DND-41 (cell line): ENCODE measurements at regions not wholly inside any gene's neighbourhood (a gene's known extent, or its start where the extent isn't known, plus 50 kb on each side); places are given as distances from the start of the nearest gene placed in this dataset.

ENCODE experiments used
- ATAC-seq: fragments of 200-7000 bp; cut with Tn5 transposase; 3 replicates; pipeline ENCODE4 v1.9.1; 2021; ENCODE audit warnings: low read depth; ENCODE audit not compliant: insufficient read depth
- DNase-seq: peaks from one replicate; pipeline ENCODE4 v3.0.0-alpha.2; 2020
- H2AFZ ChIP-seq: 2 replicates; pipeline ENCODE4 v1.6.0; 2012; ENCODE audit warnings: low read depth, low read length
- H3K27ac ChIP-seq: 2 replicates; pipeline ENCODE4 v1.5.1; 2012; ENCODE audit warnings: low read length, inconsistent platforms
- H3K27me3 ChIP-seq: fragments of 200-600 bp; sonication (generic); 2 replicates; pipeline ENCODE4 v1.6.0; 2012; ENCODE audit warnings: low read length, mild to moderate bottlenecking, inconsistent platforms; ENCODE audit not compliant: insufficient read depth, poor library complexity
- H3K36me3 ChIP-seq: 2 replicates; pipeline ENCODE4 v1.5.1; 2012; ENCODE audit warnings: low read length, inconsistent platforms; ENCODE audit not compliant: insufficient read depth
- H3K4me1 ChIP-seq: 2 replicates; pipeline ENCODE4 v1.5.1; 2012; ENCODE audit warnings: mild to moderate bottlenecking, low read length; ENCODE audit not compliant: insufficient read depth
- H3K4me2 ChIP-seq: 2 replicates; pipeline ENCODE4 v1.6.0; 2012; ENCODE audit warnings: mild to moderate bottlenecking, moderate library complexity, low read length, inconsistent platforms; ENCODE audit not compliant: insufficient read depth
- H3K4me3 ChIP-seq, 2 experiments: fragments of 200-600 bp in 1 of 2; shearing (Covaris generic) in 1 of 2; 2 replicates each; pipeline ENCODE4 v1.5.1; 2012 to 2016; ENCODE audit warnings: inconsistent platforms in 2 of 2, low read length in 2 of 2, mild to moderate bottlenecking in 2 of 2, low read depth in 1 of 2, moderate library complexity in 1 of 2
- H3K79me2 ChIP-seq: 2 replicates; pipeline ENCODE4 v1.6.0; 2012; ENCODE audit warnings: low read length, inconsistent platforms; ENCODE audit not compliant: insufficient read depth
- H3K9ac ChIP-seq: 2 replicates; pipeline ENCODE4 v1.6.0; 2012; ENCODE audit warnings: low read depth, mild to moderate bottlenecking, inconsistent platforms, low read length, moderate library complexity
- H3K9me3 ChIP-seq: 2 replicates; pipeline ENCODE4 v1.5.1; 2012; ENCODE audit warnings: low read length, moderate library complexity, mild to moderate bottlenecking, inconsistent platforms; ENCODE audit not compliant: insufficient read depth, severe bottlenecking
- H4K20me1 ChIP-seq: 2 replicates; pipeline ENCODE4 v1.6.0; 2012; ENCODE audit warnings: low read length; ENCODE audit not compliant: insufficient read depth
- CTCF ChIP-seq: IDR thresholded peaks from 2 replicates; pipeline ENCODE4 v1.5.1; 2012; ENCODE audit warnings: borderline replicate concordance, low read length, moderate library complexity, mild to moderate bottlenecking; ENCODE audit not compliant: poor library complexity, severe bottlenecking; ENCODE audit errors: extremely low read depth
- EZH2 ChIP-seq: IDR thresholded peaks from 3 replicates; pipeline ENCODE4 v1.6.1; 2012; ENCODE audit warnings: borderline replicate concordance, low read depth, mild to moderate bottlenecking, moderate library complexity, low read length, inconsistent platforms; ENCODE audit not compliant: severe bottlenecking

DNA sequence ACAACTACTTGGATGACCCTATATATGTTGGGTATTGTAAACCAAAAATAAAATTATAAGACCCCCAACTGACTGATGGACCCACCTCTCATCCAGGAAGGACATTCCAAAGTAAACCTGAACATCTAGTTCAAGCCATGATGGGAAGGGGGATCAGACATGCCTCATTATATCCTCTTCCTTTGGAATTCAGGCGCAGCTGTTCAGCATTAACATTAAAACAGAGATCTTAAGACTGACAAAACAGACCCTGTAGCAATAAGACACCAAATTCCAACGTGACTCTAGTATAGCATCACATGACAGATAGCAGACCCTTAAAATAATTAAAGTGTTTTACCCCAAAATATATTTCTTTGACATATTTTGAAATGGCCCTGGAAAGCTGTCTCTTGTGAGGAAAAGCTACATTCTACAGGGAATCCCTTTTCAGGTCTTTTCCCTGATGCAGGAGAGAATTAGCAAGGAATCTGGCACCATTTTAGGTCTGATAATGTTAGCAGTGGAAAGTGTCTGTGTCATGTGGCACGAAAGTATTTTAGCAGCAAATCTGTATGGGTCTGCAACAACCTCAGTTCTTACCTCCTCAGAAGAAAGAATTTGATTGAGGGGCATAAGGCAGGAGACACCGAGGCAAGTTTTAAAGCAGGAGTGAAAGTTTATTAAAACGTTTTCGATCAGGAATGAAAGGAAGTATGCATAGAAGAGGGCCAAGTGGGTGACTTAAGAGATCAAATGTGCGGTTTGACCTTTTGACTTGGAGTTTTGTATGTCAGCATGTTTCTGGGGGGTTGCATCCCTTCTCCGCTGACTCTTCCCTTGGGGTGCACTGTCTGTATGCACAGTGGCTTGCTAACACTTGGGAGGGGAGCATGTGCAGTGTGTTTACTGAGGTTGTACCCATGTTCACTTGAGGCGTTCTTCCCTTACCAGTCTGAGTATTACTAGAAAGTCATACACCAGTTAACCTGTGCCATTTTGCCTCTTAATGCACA lies 236.6 kb upstream of the PPP1R3A start:
- Histone ChIP-seq H3K9ac (no peak overlapping the region), H3K27me3 (no peaks in the 10 kb centered on the region), H4K20me1 (no peaks in the 10 kb centered on the region), H3K4me1 (peaks cover 5% of the 10 kb centered on the region; the same call in 1 of the 2 replicates), H3K79me2 (no peaks in the 10 kb centered on the region), H3K9me3 (no peaks in the 10 kb centered on the region), H3K4me3 (no peak overlapping the region), H3K4me2 (no peak overlapping the region), H3K27ac (no peak overlapping the region), H3K36me3 (no peaks in the 10 kb centered on the region), H2AFZ (no peak overlapping the region)
- ATAC-seq (no peak), DNase-seq (no peak)
- TF ChIP-seq CTCF, result no peak
- no peak for TF ChIP-seq EZH2

GRCh38 chr7:114153700-114154099 lies 234.9 kb upstream of the PPP1R3A start:
- Histone ChIP-seq H3K9me3 (no peaks in the 10 kb centered on the region), H3K4me1 (peaks cover 5% of the 10 kb centered on the region; the same call in 1 of the 2 replicates), H3K4me3 (no peak overlapping the region), H3K9ac (no peak overlapping the region), H3K27me3 (no peaks in the 10 kb centered on the region), H3K4me2 (no peak overlapping the region), H3K27ac (no peak overlapping the region), H3K36me3 (no peaks in the 10 kb centered on the region), H3K79me2 (no peaks in the 10 kb centered on the region), H4K20me1 (no peaks in the 10 kb centered on the region), H2AFZ (no peak overlapping the region)
- TF ChIP-seq EZH2, result no peak
- no peak for TF ChIP-seq CTCF
- DNase-seq (no peak), ATAC-seq (no peak)

DNA sequence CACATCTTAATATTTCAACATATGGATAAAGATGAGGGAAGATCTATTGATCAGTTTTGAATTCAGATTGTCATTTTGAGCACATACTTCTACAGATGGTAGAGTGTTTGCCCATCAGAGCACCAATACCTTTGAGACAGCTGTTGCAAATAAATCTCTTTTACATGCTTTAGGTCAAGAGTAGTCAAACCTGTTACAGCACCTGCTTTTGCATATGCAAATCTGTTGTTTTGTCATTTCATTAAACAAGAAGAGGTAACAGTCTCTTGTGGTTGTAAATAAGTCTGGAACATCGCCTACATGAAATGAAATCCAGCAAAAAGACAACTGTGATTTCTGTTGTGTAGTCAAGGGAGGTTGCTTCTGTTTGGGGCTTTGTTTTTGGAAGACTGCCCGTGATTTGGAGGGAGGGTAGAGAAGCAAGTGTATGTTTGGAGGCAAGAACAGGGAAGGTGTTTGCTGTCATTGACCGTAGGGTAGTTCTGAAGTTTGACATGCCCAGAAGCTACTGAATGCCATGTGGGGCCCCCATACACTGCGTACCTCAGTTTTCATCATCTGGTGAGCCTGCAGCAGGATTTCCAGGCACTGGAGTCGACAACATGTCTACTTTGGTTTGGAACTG lies 233.6 kb upstream of the PPP1R3A start:
- no peak overlapping the region for H3K9ac ChIP-seq
- ATAC-seq (no peak), DNase-seq (no peak)
- H4K20me1 ChIP-seq, result no peaks in the 10 kb centered on the region
- H3K4me1 ChIP-seq, result peaks cover 5% of the 10 kb centered on the region; the same call in 1 of the 2 replicates
- no peaks in the 10 kb centered on the region for H3K9me3 ChIP-seq
- H3K4me2 ChIP-seq, result peak overlapping the region; percentile 50; the same call in 1 of the 2 replicates
- TF ChIP-seq EZH2 (no peak), CTCF (no peak)
- no peaks in the 10 kb centered on the region for H3K36me3 ChIP-seq
- H3K27ac ChIP-seq, result no peak overlapping the region
- H3K4me3 ChIP-seq, result no peak overlapping the region
- H3K79me2 ChIP-seq, result no peaks in the 10 kb centered on the region
- H2AFZ ChIP-seq, result peak overlapping the region; percentile 51; the same call in 1 of the 2 replicates
- H3K27me3 ChIP-seq, result no peaks in the 10 kb centered on the region
